ENCODE measurements at regions not wholly inside any gene's neighbourhood (a gene's known extent, or its start where the extent isn't known, plus 50 kb on each side); places are given as distances from the start of the nearest gene placed in this dataset.

DNA sequence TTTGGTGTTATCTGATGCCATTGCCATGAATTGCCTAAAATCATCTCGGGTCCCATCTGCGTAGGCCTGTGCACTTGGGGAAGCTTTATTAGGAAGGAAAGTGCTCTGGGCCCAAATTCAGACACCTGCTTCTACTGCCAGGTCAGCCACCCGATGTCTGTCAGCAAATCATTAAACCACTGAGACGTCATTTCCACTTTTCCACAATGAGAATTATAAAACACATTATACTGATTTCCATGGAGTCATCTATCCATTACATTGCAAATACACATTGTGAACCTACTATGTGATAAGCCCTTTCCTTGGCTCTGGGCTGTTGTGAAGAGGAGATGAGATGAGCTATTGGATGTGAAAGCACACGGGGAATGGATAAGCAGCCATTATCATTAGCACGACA lies 1022.9 kb downstream of the BCL11B start:
- WGBS = 94% methylated on average over 6 of the region's 6 CpGs
- no peak overlapping the region for H3K27ac ChIP-seq (ENCODE audit: low read depth in 1 of 2, low read length in 1 of 2)
- no peaks in the 10 kb centered on the region for H3K36me3 ChIP-seq (ENCODE audit: control insufficient read depth in 2 of 2, insufficient read depth in 2 of 2, low read length in 1 of 2)
- H3K4me1 ChIP-seq (ENCODE audit: control insufficient read depth in 2 of 2, insufficient read depth in 2 of 2, low read length in 2 of 2) = peaks cover 0 to 11% of the 10 kb centered on the region in 2 donors
- H3K9me3 ChIP-seq (ENCODE audit: control insufficient read depth in 2 of 2, insufficient read depth in 1 of 2, low read length in 1 of 2) = no peaks in the 10 kb centered on the region
- DNase-seq (ENCODE audit: low read depth in 6 of 9, low spot score in 9 of 9) = no peak
- no peaks in the 10 kb centered on the region for H3K27me3 ChIP-seq (ENCODE audit: control insufficient read depth in 2 of 2, insufficient read depth in 1 of 2, low read length in 1 of 2)
- H3K4me3 ChIP-seq (ENCODE audit: low read length in 2 of 2) = no peak overlapping the region

GRCh38 chr14:98249476-98249875 lies 1022.5 kb downstream of the BCL11B start:
- Histone ChIP-seq H3K27ac (ENCODE audit: low read depth in 1 of 2, low read length in 1 of 2) (no peak overlapping the region), H3K4me3 (ENCODE audit: low read length in 2 of 2) (no peak overlapping the region), H3K36me3 (ENCODE audit: control insufficient read depth in 2 of 2, insufficient read depth in 2 of 2, low read length in 1 of 2) (no peaks in the 10 kb centered on the region), H3K4me1 (ENCODE audit: control insufficient read depth in 2 of 2, insufficient read depth in 2 of 2, low read length in 2 of 2) (peaks cover 0 to 10% of the 10 kb centered on the region in 2 donors), H3K9me3 (ENCODE audit: control insufficient read depth in 2 of 2, insufficient read depth in 1 of 2, low read length in 1 of 2) (no peaks in the 10 kb centered on the region), H3K27me3 (ENCODE audit: control insufficient read depth in 2 of 2, insufficient read depth in 1 of 2, low read length in 1 of 2) (no peaks in the 10 kb centered on the region)
- no peak for DNase-seq (ENCODE audit: low read depth in 6 of 9, low spot score in 9 of 9)
- WGBS = 70% methylated on average over 2 of the region's 2 CpGs

GRCh38 chr14:98252820-98253219 lies 1019.2 kb downstream of the BCL11B start:
- H3K4me3 ChIP-seq (ENCODE audit: low read length in 2 of 2) = no peak overlapping the region
- no peaks in the 10 kb centered on the region for H3K27me3 ChIP-seq (ENCODE audit: control insufficient read depth in 2 of 2, insufficient read depth in 1 of 2, low read length in 1 of 2)
- peaks cover 2 to 19% of the 10 kb centered on the region in 2 donors for H3K4me1 ChIP-seq (ENCODE audit: control insufficient read depth in 2 of 2, insufficient read depth in 2 of 2, low read length in 2 of 2)
- no peaks in the 10 kb centered on the region for H3K36me3 ChIP-seq (ENCODE audit: control insufficient read depth in 2 of 2, insufficient read depth in 2 of 2, low read length in 1 of 2)
- H3K27ac ChIP-seq (ENCODE audit: low read depth in 1 of 2, low read length in 1 of 2) = no peak overlapping the region
- 100% methylated on average over 1 of the region's 1 CpG for WGBS
- DNase-seq (ENCODE audit: low read depth in 6 of 9, low spot score in 9 of 9) = no peak
- H3K9me3 ChIP-seq (ENCODE audit: control insufficient read depth in 2 of 2, insufficient read depth in 1 of 2, low read length in 1 of 2) = no peaks in the 10 kb centered on the region

DNA sequence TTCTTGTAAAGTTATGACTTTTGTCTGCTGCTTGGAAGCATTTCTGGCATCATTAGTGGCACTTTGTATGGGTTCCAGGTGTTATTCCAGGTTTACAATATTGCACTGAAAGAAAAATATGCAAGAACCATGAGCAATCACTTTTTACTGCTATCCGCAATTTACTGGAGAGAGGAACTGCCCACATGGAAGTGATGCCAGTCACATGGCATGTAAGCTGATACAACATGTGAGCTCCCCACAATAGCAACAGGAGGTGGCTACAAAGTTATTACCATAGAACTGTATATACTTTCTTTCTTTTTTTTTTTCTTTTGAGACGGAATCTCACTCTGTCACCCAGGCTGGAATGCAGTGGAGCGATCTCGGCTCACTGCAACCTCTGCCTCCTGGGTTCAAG lies 1012.1 kb downstream of the BCL11B start:
- H3K4me3 ChIP-seq (ENCODE audit: low read length in 2 of 2) = no peak overlapping the region
- H3K36me3 ChIP-seq (ENCODE audit: control insufficient read depth in 2 of 2, insufficient read depth in 2 of 2, low read length in 1 of 2) = no peaks in the 10 kb centered on the region
- H3K9me3 ChIP-seq (ENCODE audit: control insufficient read depth in 2 of 2, insufficient read depth in 1 of 2, low read length in 1 of 2) = no peaks in the 10 kb centered on the region
- no peak overlapping the region for H3K27ac ChIP-seq (ENCODE audit: low read depth in 1 of 2, low read length in 1 of 2)
- H3K27me3 ChIP-seq (ENCODE audit: control insufficient read depth in 2 of 2, insufficient read depth in 1 of 2, low read length in 1 of 2) = no peaks in the 10 kb centered on the region
- H3K4me1 ChIP-seq (ENCODE audit: control insufficient read depth in 2 of 2, insufficient read depth in 2 of 2, low read length in 2 of 2) = peaks cover 5 to 9% of the 10 kb centered on the region in 2 donors
- no peak for DNase-seq (ENCODE audit: low read depth in 6 of 9, low spot score in 9 of 9)
- WGBS = 97% methylated on average over 4 of the region's 4 CpGs

DNA sequence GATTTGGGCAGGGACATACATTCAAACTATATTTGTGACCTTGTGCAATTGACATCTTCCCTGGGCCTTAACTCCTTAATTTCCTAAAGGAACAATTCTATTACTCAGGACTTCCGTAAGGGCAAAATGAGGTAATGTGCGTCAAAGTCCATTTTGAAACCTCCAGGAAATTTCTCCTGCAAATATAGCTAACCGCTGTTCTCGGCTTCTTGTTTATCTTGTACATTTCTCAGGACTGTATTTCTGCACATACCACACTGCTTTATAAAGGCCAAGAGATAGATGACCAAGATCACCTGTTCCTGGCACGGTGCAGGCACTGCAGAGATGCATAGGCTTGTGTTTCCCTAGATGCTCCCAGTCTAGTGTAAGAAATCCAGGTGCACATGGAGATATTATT lies 1009.4 kb downstream of the BCL11B start:
- no peaks in the 10 kb centered on the region for H3K27me3 ChIP-seq (ENCODE audit: control insufficient read depth in 2 of 2, insufficient read depth in 1 of 2, low read length in 1 of 2)
- no peaks in the 10 kb centered on the region for H3K36me3 ChIP-seq (ENCODE audit: control insufficient read depth in 2 of 2, insufficient read depth in 2 of 2, low read length in 1 of 2)
- H3K9me3 ChIP-seq (ENCODE audit: control insufficient read depth in 2 of 2, insufficient read depth in 1 of 2, low read length in 1 of 2) = no peaks in the 10 kb centered on the region
- H3K27ac ChIP-seq (ENCODE audit: low read depth in 1 of 2, low read length in 1 of 2) = no peak overlapping the region
- WGBS = over 99% methylated on average over 5 of the region's 5 CpGs
- no peak overlapping the region for H3K4me3 ChIP-seq (ENCODE audit: low read length in 2 of 2)
- no peak for DNase-seq (ENCODE audit: low read depth in 6 of 9, low spot score in 9 of 9)
- H3K4me1 ChIP-seq (ENCODE audit: control insufficient read depth in 2 of 2, insufficient read depth in 2 of 2, low read length in 2 of 2) = peaks cover 2 to 4% of the 10 kb centered on the region in 2 donors

DNA sequence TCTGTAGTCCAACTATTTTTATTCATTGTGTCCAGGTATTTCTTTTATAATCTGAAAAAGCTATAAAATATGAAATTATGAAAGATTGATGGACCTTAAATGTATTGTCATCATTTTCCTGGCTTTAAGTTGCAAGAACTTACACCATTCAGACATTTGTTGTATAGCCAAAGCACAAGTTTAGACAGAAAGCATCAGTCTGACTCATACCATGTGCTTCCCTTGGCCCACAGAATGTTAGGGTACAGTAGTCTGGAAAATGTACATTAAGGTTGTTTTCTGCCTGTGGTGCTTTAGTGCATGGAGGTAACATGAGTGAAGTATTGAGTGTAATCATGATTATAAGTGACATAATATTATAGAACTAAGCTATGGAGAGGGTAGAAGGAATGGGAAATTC lies 1002.5 kb downstream of the BCL11B start:
- Histone ChIP-seq H3K4me3 (ENCODE audit: low read length in 2 of 2) (no peak overlapping the region), H3K4me1 (ENCODE audit: control insufficient read depth in 2 of 2, insufficient read depth in 2 of 2, low read length in 2 of 2) (no peaks in the 10 kb centered on the region), H3K27me3 (ENCODE audit: control insufficient read depth in 2 of 2, insufficient read depth in 1 of 2, low read length in 1 of 2) (no peaks in the 10 kb centered on the region), H3K9me3 (ENCODE audit: control insufficient read depth in 2 of 2, insufficient read depth in 1 of 2, low read length in 1 of 2) (peaks cover 2 to 9% of the 10 kb centered on the region in 2 donors), H3K27ac (ENCODE audit: low read depth in 1 of 2, low read length in 1 of 2) (no peak overlapping the region), H3K36me3 (ENCODE audit: control insufficient read depth in 2 of 2, insufficient read depth in 2 of 2, low read length in 1 of 2) (no peaks in the 10 kb centered on the region)
- no peak for DNase-seq (ENCODE audit: low read depth in 6 of 9, low spot score in 9 of 9)

DNA sequence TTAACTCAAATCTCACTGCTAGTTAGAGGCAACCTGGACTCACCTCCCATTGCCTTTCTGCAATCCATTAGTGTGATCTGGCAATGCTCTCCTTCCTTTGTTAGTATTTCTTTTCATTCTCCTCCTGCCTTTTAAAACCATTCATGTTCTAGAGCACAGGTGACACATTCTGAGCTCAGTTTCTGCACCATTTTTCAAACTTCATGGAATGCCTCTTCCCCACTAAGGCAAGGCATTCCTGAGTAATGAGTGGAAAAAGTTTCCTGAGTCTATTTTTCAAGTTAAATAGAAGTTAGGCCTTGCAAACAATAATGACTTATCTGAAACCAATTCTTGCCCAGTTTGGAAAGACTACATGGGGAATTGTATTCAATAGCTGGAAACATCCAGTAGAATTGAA lies 1001.8 kb downstream of the BCL11B start:
- Histone ChIP-seq H3K9me3 (ENCODE audit: control insufficient read depth in 2 of 2, insufficient read depth in 1 of 2, low read length in 1 of 2) (peaks cover 2 to 9% of the 10 kb centered on the region in 2 donors), H3K4me3 (ENCODE audit: low read length in 2 of 2) (no peak overlapping the region), H3K27ac (ENCODE audit: low read depth in 1 of 2, low read length in 1 of 2) (no peak overlapping the region), H3K4me1 (ENCODE audit: control insufficient read depth in 2 of 2, insufficient read depth in 2 of 2, low read length in 2 of 2) (no peaks in the 10 kb centered on the region), H3K27me3 (ENCODE audit: control insufficient read depth in 2 of 2, insufficient read depth in 1 of 2, low read length in 1 of 2) (no peaks in the 10 kb centered on the region), H3K36me3 (ENCODE audit: control insufficient read depth in 2 of 2, insufficient read depth in 2 of 2, low read length in 1 of 2) (no peaks in the 10 kb centered on the region)
- DNase-seq (ENCODE audit: low read depth in 6 of 9, low spot score in 9 of 9) = no peak

DNA sequence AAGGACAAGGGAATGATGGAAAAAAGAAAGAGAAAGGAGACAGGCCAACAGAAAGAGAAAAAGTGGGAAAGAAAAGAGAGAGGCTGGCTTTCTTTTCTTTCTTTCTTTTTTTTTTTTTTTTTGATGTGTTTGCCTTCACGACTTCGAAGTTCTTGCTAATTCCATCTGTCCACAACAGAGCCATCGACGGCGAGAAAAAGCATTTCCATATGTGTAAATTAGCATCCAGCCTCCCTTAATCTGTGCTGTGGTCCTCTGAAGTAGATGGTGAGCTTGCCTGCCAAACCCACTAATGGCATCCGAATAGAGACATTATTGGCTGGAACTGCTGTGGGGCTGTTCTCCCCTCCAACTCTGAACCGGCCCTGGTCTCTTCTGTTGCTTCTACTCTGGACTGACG lies 997.4 kb downstream of the BCL11B start:
- Histone ChIP-seq H3K9me3 (ENCODE audit: control insufficient read depth in 2 of 2, insufficient read depth in 1 of 2, low read length in 1 of 2) (peaks cover 2 to 9% of the 10 kb centered on the region in 2 donors), H3K4me1 (ENCODE audit: control insufficient read depth in 2 of 2, insufficient read depth in 2 of 2, low read length in 2 of 2) (peaks cover 0 to 5% of the 10 kb centered on the region in 2 donors), H3K27ac (ENCODE audit: low read depth in 1 of 2, low read length in 1 of 2) (no peak overlapping the region), H3K27me3 (ENCODE audit: control insufficient read depth in 2 of 2, insufficient read depth in 1 of 2, low read length in 1 of 2) (no peaks in the 10 kb centered on the region), H3K36me3 (ENCODE audit: control insufficient read depth in 2 of 2, insufficient read depth in 2 of 2, low read length in 1 of 2) (no peaks in the 10 kb centered on the region), H3K4me3 (ENCODE audit: low read length in 2 of 2) (no peak overlapping the region)
- 96% methylated on average over 8 of the region's 8 CpGs for WGBS
- DNase-seq (ENCODE audit: low read depth in 6 of 9, low spot score in 9 of 9) = no peak

- 98% methylated on average over 3 of the region's 3 CpGs for WGBS
- Histone ChIP-seq H3K27ac (ENCODE audit: low read depth in 1 of 2, low read length in 1 of 2) (no peak overlapping the region), H3K36me3 (ENCODE audit: control insufficient read depth in 2 of 2, insufficient read depth in 2 of 2, low read length in 1 of 2) (no peaks in the 10 kb centered on the region), H3K27me3 (ENCODE audit: control insufficient read depth in 2 of 2, insufficient read depth in 1 of 2, low read length in 1 of 2) (no peaks in the 10 kb centered on the region), H3K4me1 (ENCODE audit: control insufficient read depth in 2 of 2, insufficient read depth in 2 of 2, low read length in 2 of 2) (peaks cover 0 to 7% of the 10 kb centered on the region in 2 donors), H3K4me3 (ENCODE audit: low read length in 2 of 2) (no peak overlapping the region), H3K9me3 (ENCODE audit: control insufficient read depth in 2 of 2, insufficient read depth in 1 of 2, low read length in 1 of 2) (peaks cover 0 to 3% of the 10 kb centered on the region in 2 donors)
- DNase-seq (ENCODE audit: low read depth in 6 of 9, low spot score in 9 of 9) = no peak
Observed at GRCh38 chr14:98278800-98279199, 993.2 kb downstream of the BCL11B start.

- Histone ChIP-seq H3K9me3 (ENCODE audit: control insufficient read depth in 2 of 2, insufficient read depth in 1 of 2, low read length in 1 of 2) (peaks cover 0 to 3% of the 10 kb centered on the region in 2 donors), H3K4me3 (ENCODE audit: low read length in 2 of 2) (no peak overlapping the region), H3K27ac (ENCODE audit: low read depth in 1 of 2, low read length in 1 of 2) (no peak overlapping the region), H3K4me1 (ENCODE audit: control insufficient read depth in 2 of 2, insufficient read depth in 2 of 2, low read length in 2 of 2) (peaks cover 0 to 7% of the 10 kb centered on the region in 2 donors), H3K27me3 (ENCODE audit: control insufficient read depth in 2 of 2, insufficient read depth in 1 of 2, low read length in 1 of 2) (no peaks in the 10 kb centered on the region), H3K36me3 (ENCODE audit: control insufficient read depth in 2 of 2, insufficient read depth in 2 of 2, low read length in 1 of 2) (no peaks in the 10 kb centered on the region)
- DNase-seq (ENCODE audit: low read depth in 6 of 9, low spot score in 9 of 9) = no peak
- WGBS = 88% methylated on average over 5 of the region's 5 CpGs
Observed at GRCh38 chr14:98280436-98280835, 991.6 kb downstream of the BCL11B start.
